ENCODE measurements at regions not wholly inside any gene's neighbourhood (a gene's known extent, or its start where the extent isn't known, plus 50 kb on each side); places are given as distances from the start of the nearest gene placed in this dataset.

- TF ChIP-seq CTCF (IDR thresholded peaks at IDR 0.05; ENCODE audit: low read depth, low read length): no peak
- ChIA-PET CTCF (no interaction called here), POLR2A (no interaction called here)
These were observed 328.9 kb upstream of the DDX18 start for GRCh38 chr2:117485588-117485987.

DNA sequence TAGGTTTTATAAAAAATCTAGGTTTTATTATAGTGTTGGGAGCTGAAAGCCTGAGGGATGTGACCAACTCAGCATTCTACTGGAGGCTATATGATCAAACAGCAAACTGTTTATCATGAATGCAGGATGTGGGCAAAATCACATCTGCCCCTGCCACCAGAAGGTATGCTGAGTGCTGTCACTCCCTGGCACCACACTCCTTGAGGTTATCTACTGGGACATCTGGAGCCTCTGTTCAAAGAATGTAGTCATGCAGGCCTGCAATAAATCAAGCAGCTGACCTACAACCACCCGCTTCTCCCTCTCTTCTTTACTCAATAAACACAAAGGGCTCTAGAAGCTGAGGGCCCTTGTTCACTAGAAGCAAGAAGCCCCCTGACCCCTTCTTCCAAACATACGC is 328.4 kb upstream of the DDX18 start:
- no peak overlapping the region for H3K4me3 ChIP-seq (ENCODE audit: low read depth, low read length)
- H3K27ac ChIP-seq (ENCODE audit: low read depth, low read length): no peak overlapping the region
- H3K27me3 ChIP-seq (ENCODE audit: control insufficient read depth, insufficient read depth, low read length): no peaks in the 10 kb centered on the region
- ChIA-PET POLR2A (no interaction called here), CTCF (no interaction called here)
- DNase-seq (ENCODE audit: low read depth, low spot score): no peak
- TF ChIP-seq CTCF (IDR thresholded peaks at IDR 0.05; ENCODE audit: low read depth, low read length): no peak
- peaks cover 31% of the 10 kb centered on the region for H3K9me3 ChIP-seq (ENCODE audit: control insufficient read depth, insufficient read depth, low read length)

More at GRCh38 chr2:117485588-117485987, 328.9 kb upstream of the DDX18 start:
- Histone ChIP-seq H3K27ac (ENCODE audit: low read depth, low read length) (no peak overlapping the region), H3K4me3 (ENCODE audit: low read depth, low read length) (no peak overlapping the region), H3K9me3 (ENCODE audit: control insufficient read depth, insufficient read depth, low read length) (peaks cover 32% of the 10 kb centered on the region), H3K27me3 (ENCODE audit: control insufficient read depth, insufficient read depth, low read length) (no peaks in the 10 kb centered on the region)
- DNase-seq (ENCODE audit: low read depth, low spot score): no peak

DNA sequence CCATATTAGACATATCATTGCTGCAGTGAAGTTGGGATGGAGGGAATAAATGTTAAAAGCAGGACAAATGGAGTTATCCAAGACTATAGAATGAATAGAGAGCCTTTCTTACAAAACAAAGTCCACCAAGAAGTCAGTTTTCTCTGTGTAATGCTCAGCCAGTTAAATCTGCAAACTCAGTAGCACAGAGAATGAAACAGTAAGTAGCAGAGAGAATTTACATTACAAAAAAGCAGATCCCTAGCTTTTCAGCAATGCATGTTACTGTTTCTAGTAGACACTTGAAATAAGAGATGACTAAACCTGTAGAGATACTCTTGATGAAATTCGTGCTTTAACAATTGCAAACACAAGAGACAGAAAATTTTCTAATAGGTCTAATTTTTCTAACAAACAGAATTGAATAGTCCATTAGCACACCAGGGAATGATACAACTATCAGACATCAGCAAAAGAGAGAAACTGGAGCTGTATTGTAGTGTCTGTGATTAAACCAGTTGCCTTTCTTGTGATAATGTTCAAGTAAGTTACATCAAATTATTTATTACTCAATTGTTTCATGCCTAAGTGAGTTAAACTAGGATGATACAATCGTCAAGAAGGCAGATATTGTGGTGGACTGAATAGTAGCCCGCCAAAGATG is 322.2 kb upstream of the DDX18 start:
- ChIA-PET CTCF (no interaction called here), POLR2A (no interaction called here)
- no peak for DNase-seq (ENCODE audit: low read depth, low spot score)
- H3K27me3 ChIP-seq (ENCODE audit: control insufficient read depth, insufficient read depth, low read length): no peaks in the 10 kb centered on the region
- no peak for TF ChIP-seq CTCF (IDR thresholded peaks at IDR 0.05; ENCODE audit: low read depth, low read length)
- no peak overlapping the region for H3K27ac ChIP-seq (ENCODE audit: low read depth, low read length)
- no peak overlapping the region for H3K4me3 ChIP-seq (ENCODE audit: low read depth, low read length)
- H3K9me3 ChIP-seq (ENCODE audit: control insufficient read depth, insufficient read depth, low read length): peaks cover 4% of the 10 kb centered on the region; the same call in 1 of the 2 replicates

DNA sequence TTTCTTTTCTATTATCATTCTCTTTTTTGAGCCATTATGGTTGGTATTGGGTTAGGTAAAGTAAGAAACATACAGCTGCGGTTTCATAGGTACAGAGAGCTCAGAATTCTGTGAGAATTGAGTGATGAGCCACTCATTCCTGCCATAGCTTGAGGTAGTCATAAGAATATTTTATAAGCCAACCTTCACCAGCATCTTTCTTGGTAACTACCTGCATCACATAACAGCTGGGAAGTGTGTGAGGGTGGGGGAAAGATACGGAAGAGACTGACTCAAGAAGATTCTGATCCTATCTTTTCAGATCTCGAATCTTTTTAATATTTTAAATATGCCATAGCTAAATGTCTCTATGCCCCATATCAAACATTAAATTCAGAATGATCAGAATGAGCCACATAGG is 313.8 kb upstream of the DDX18 start:
- DNase-seq (ENCODE audit: low read depth, low spot score): no peak
- POLR2A ChIA-PET: no interaction called here
- CTCF ChIA-PET: no interaction called here
- no peaks in the 10 kb centered on the region for H3K27me3 ChIP-seq (ENCODE audit: control insufficient read depth, insufficient read depth, low read length)
- H3K4me3 ChIP-seq (ENCODE audit: low read depth, low read length): no peak overlapping the region
- peaks cover 4% of the 10 kb centered on the region; the same call in 1 of the 2 replicates for H3K9me3 ChIP-seq (ENCODE audit: control insufficient read depth, insufficient read depth, low read length)
- TF ChIP-seq CTCF (IDR thresholded peaks at IDR 0.05; ENCODE audit: low read depth, low read length): no peak
- no peak overlapping the region for H3K27ac ChIP-seq (ENCODE audit: low read depth, low read length)

- H3K9me3 ChIP-seq (ENCODE audit: control insufficient read depth, insufficient read depth, low read length): peaks cover 6% of the 10 kb centered on the region; the same call in 1 of the 2 replicates
- H3K27me3 ChIP-seq (ENCODE audit: control insufficient read depth, insufficient read depth, low read length): no peaks in the 10 kb centered on the region
- H3K27ac ChIP-seq (ENCODE audit: low read depth, low read length): no peak overlapping the region
- DNase-seq (ENCODE audit: low read depth, low spot score): no peak
- H3K4me3 ChIP-seq (ENCODE audit: low read depth, low read length): no peak overlapping the region
- POLR2A ChIA-PET: no interaction called here
- CTCF ChIA-PET: no interaction called here
- no peak for TF ChIP-seq CTCF (IDR thresholded peaks at IDR 0.05; ENCODE audit: low read depth, low read length)
These were observed 312.4 kb upstream of the DDX18 start for GRCh38 chr2:117502121-117502520.

Measured in AG04450 (cell line).